KMS-11 (cell line): ENCODE measurements at regions not wholly inside any gene's neighbourhood (a gene's known extent, or its start where the extent isn't known, plus 50 kb on each side); places are given as distances from the start of the nearest gene placed in this dataset.
A peak's percentile ranks its signal among the peaks of the same experiment; 100 is the strongest.

ENCODE experiments used
- H2AFZ ChIP-seq: fragments of 200-600 bp; sonication (generic); 2 replicates; pipeline ENCODE4 v1.6.1; 2016; ENCODE audit warnings: antibody characterized with exemption, mixed run types, low read depth
- H3K27ac ChIP-seq: fragments of 200-600 bp; sonication (generic); 2 replicates; pipeline ENCODE4 v1.6.1; 2016; ENCODE audit warnings: mild to moderate bottlenecking, mixed run types
- H3K27me3 ChIP-seq: fragments of 200-600 bp; sonication (generic); 2 replicates; pipeline ENCODE4 v1.6.1; 2017; ENCODE audit warnings: mild to moderate bottlenecking, low read depth, mixed run types, moderate library complexity; ENCODE audit not compliant: insufficient read depth
- H3K36me3 ChIP-seq: fragments of 200-600 bp; sonication (generic); 2 replicates; pipeline ENCODE4 v1.6.1; 2017; ENCODE audit warnings: mild to moderate bottlenecking, mixed run types; ENCODE audit not compliant: insufficient read depth
- H3K4me1 ChIP-seq: fragments of 200-600 bp; sonication (generic); 2 replicates; pipeline ENCODE4 v1.6.1; 2016; ENCODE audit warnings: mild to moderate bottlenecking, low read depth, mixed run types; ENCODE audit not compliant: poor library complexity, severe bottlenecking
- H3K4me2 ChIP-seq: fragments of 200-600 bp; sonication (generic); 2 replicates; pipeline ENCODE4 v1.7.0; 2016; ENCODE audit warnings: mild to moderate bottlenecking, mixed run types
- H3K4me3 ChIP-seq: fragments of 200-600 bp; sonication (generic); IDR thresholded peaks from 2 replicates; pipeline ENCODE4 v1.6.1; 2017; ENCODE audit warnings: low read depth, low read length, mixed read lengths; ENCODE audit not compliant: insufficient read depth
- H3K79me2 ChIP-seq: fragments of 200-600 bp; sonication (generic); 2 replicates; pipeline ENCODE4 v1.6.1; 2016; ENCODE audit warnings: low read depth, mixed run types; ENCODE audit not compliant: insufficient read depth
- H3K9ac ChIP-seq: fragments of 200-600 bp; sonication (generic); 2 replicates; pipeline ENCODE4 v1.6.1; 2016; ENCODE audit warnings: mild to moderate bottlenecking, mixed run types
- H4K20me1 ChIP-seq: fragments of 200-600 bp; sonication (generic); 2 replicates; pipeline ENCODE4 v1.6.1; 2016; ENCODE audit warnings: mild to moderate bottlenecking, mixed run types; ENCODE audit not compliant: insufficient read depth
- CTCF ChIP-seq: fragments of 200-600 bp; sonication (generic); conservative IDR thresholded peaks from 2 replicates; pipeline ENCODE4 v1.6.1; 2017; ENCODE audit warnings: low read depth, mild to moderate bottlenecking, antibody characterized with exemption, low read length, moderate library complexity, mixed read lengths

- Histone ChIP-seq H3K4me1 (no peaks in the 10 kb centered on the region), H3K27ac (no peak overlapping the region), H3K4me3 (no peak overlapping the region), H3K79me2 (no peaks in the 10 kb centered on the region), H3K36me3 (no peaks in the 10 kb centered on the region), H4K20me1 (no peaks in the 10 kb centered on the region), H3K9ac (no peak overlapping the region), H2AFZ (no peak overlapping the region), H3K27me3 (no peaks in the 10 kb centered on the region), H3K4me2 (no peak overlapping the region)
- TF ChIP-seq CTCF: no peak
These were observed 477.5 kb upstream of the EEF2KMT start for GRCh38 chr16:5575121-5575520.

GRCh38 chr16:5572056-5572455, 474.5 kb upstream of the EEF2KMT start:
- Histone ChIP-seq H3K79me2 (no peaks in the 10 kb centered on the region), H3K9ac (no peak overlapping the region), H4K20me1 (no peaks in the 10 kb centered on the region), H3K36me3 (no peaks in the 10 kb centered on the region), H3K4me3 (no peak overlapping the region), H2AFZ (no peak overlapping the region), H3K27me3 (no peaks in the 10 kb centered on the region), H3K4me2 (no peak overlapping the region), H3K4me1 (no peaks in the 10 kb centered on the region), H3K27ac (no peak overlapping the region)
- TF ChIP-seq CTCF: no peak

GRCh38 chr16:5571446-5571845, 473.9 kb upstream of the EEF2KMT start:
- Histone ChIP-seq H3K79me2 (no peaks in the 10 kb centered on the region), H3K4me2 (no peak overlapping the region), H3K4me3 (no peak overlapping the region), H2AFZ (no peak overlapping the region), H3K9ac (no peak overlapping the region), H4K20me1 (no peaks in the 10 kb centered on the region), H3K36me3 (no peaks in the 10 kb centered on the region), H3K4me1 (no peaks in the 10 kb centered on the region), H3K27me3 (no peaks in the 10 kb centered on the region), H3K27ac (no peak overlapping the region)
- TF ChIP-seq CTCF: no peak

GRCh38 chr16:5561800-5562199, 464.2 kb upstream of the EEF2KMT start:
- H3K9ac ChIP-seq: no peak overlapping the region
- no peak overlapping the region for H3K4me2 ChIP-seq
- H3K4me1 ChIP-seq: no peaks in the 10 kb centered on the region
- H2AFZ ChIP-seq: no peak overlapping the region
- no peak for TF ChIP-seq CTCF
- no peaks in the 10 kb centered on the region for H4K20me1 ChIP-seq
- H3K79me2 ChIP-seq: no peaks in the 10 kb centered on the region
- no peak overlapping the region for H3K4me3 ChIP-seq
- no peaks in the 10 kb centered on the region for H3K27me3 ChIP-seq
- H3K27ac ChIP-seq: no peak overlapping the region
- H3K36me3 ChIP-seq: no peaks in the 10 kb centered on the region

- no peaks in the 10 kb centered on the region for H4K20me1 ChIP-seq
- no peak overlapping the region for H3K9ac ChIP-seq
- H3K36me3 ChIP-seq: no peaks in the 10 kb centered on the region
- H3K27ac ChIP-seq: no peak overlapping the region
- H3K27me3 ChIP-seq: no peaks in the 10 kb centered on the region
- peak overlapping the region; percentile 32; the same call in 1 of the 2 replicates for H2AFZ ChIP-seq
- no peaks in the 10 kb centered on the region for H3K79me2 ChIP-seq
- no peak overlapping the region for H3K4me2 ChIP-seq
- H3K4me1 ChIP-seq: no peaks in the 10 kb centered on the region
- no peak for TF ChIP-seq CTCF
- no peak overlapping the region for H3K4me3 ChIP-seq
These were observed 462.5 kb upstream of the EEF2KMT start for GRCh38 chr16:5560084-5560483.
